Kidney (tissue), 13 donors: ENCODE measurements at regions not wholly inside any gene's neighbourhood (a gene's known extent, or its start where the extent isn't known, plus 50 kb on each side); places are given as distances from the start of the nearest gene placed in this dataset.

Experiments
- DNase-seq, 5 donors: peaks; one replicate each; pipeline ENCODE4 v3.0.0-alpha.2; 2013 to 2020
- FAIRE-seq: peaks from 2 replicates; lab custom pipeline; 2012; peaks lifted over from hg19 to GRCh38; lab: Jason Lieb, UNC
- H3K27ac ChIP-seq, 2 donors: one replicate each; pipeline ENCODE4 v1.7.0; 2013; ENCODE audit warnings: low read depth in 2 of 2, low read length in 2 of 2, inconsistent platforms in 1 of 2
- H3K27me3 ChIP-seq: one replicate; pipeline ENCODE4 v1.7.1; 2013; ENCODE audit warnings: low read length, inconsistent platforms; ENCODE audit not compliant: control insufficient read depth, insufficient read depth
- H3K36me3 ChIP-seq, 3 donors: one replicate each; pipeline versions ENCODE4 v1.7.0 to v1.7.1; 2013; ENCODE audit warnings: low read length in 3 of 3, control low read depth in 1 of 3, inconsistent platforms in 1 of 3; ENCODE audit not compliant: insufficient read depth in 3 of 3, control insufficient read depth in 2 of 3
- H3K4me1 ChIP-seq, 3 donors: one replicate each; pipeline versions ENCODE4 v1.7.0 to v1.7.1; 2013; ENCODE audit warnings: low read length in 3 of 3, inconsistent platforms in 1 of 3, low read depth in 1 of 3; ENCODE audit not compliant: control insufficient read depth in 2 of 3, insufficient read depth in 2 of 3
- H3K4me3 ChIP-seq, 3 donors: one replicate each; pipeline versions ENCODE4 v1.7.0 to v1.8.1; 2013; ENCODE audit warnings: low read length in 3 of 3, control low read depth in 1 of 3, inconsistent platforms in 1 of 3
- H3K9ac ChIP-seq, 3 donors: one replicate each; pipeline versions ENCODE4 v1.7.0 to v1.7.1; 2013; ENCODE audit warnings: low read length in 3 of 3, control low read depth in 1 of 3, inconsistent platforms in 1 of 3
- H3K9me3 ChIP-seq, 3 donors: one replicate each; pipeline versions ENCODE4 v1.7.0 to v1.7.1; 2013; ENCODE audit warnings: low read length in 3 of 3, control low read depth in 1 of 3, inconsistent platforms in 1 of 3; ENCODE audit not compliant: control insufficient read depth in 2 of 3, insufficient read depth in 1 of 3
- CTCF ChIP-seq: IDR thresholded peaks from 3 replicates; pipeline ENCODE4 v1.5.1; 2012; ENCODE audit warnings: mild to moderate bottlenecking, moderate library complexity, borderline replicate concordance; ENCODE audit not compliant: insufficient read depth; ENCODE audit errors: extremely low read depth
- intact Hi-C: fragments of 100-400 bp; cut with DNase I; formaldehyde crosslinking; loops from one replicate; pipeline ENCODE4 v1.11.1; 2022
- donor health status: control.
- donor health status: control.
- donor health status: control.
- donor health status: control.
- donor health status: control.
- donor health status: DM: yes; HTN: yes; CAD: no.
- donor health status: Normal renal cell carcinoma (clear cell type).

GRCh38 chr13:66113882-66114526, 1116.1 kb downstream of the PCDH9 start:
- Histone ChIP-seq H3K4me3 (no peak overlapping the region), H3K4me1 (no peaks in the 10 kb centered on the region), H3K36me3 (no peaks in the 10 kb centered on the region), H3K27ac (no peak overlapping the region), H3K9ac (no peak overlapping the region), H3K9me3 (no peaks in the 10 kb centered on the region), H3K27me3 (no peaks in the 10 kb centered on the region)
- no peak for TF ChIP-seq CTCF
- FAIRE-seq, result no peak
- no peak for DNase-seq
- intact Hi-C loops, result no loop called here

- no peak for DNase-seq
- Histone ChIP-seq H3K36me3 (no peaks in the 10 kb centered on the region), H3K27ac (no peak overlapping the region), H3K4me3 (no peak overlapping the region), H3K9ac (no peak overlapping the region), H3K27me3 (no peaks in the 10 kb centered on the region), H3K9me3 (no peaks in the 10 kb centered on the region), H3K4me1 (no peaks in the 10 kb centered on the region)
- intact Hi-C loops, result no loop called here
- no peak for TF ChIP-seq CTCF
- FAIRE-seq, result no peak
These were observed 1118.5 kb downstream of the PCDH9 start for GRCh38 chr13:66111628-66112027.

- H3K27ac ChIP-seq, result no peak overlapping the region
- H3K4me1 ChIP-seq, result no peaks in the 10 kb centered on the region
- TF ChIP-seq CTCF, result no peak
- no peak overlapping the region for H3K9ac ChIP-seq
- no peak overlapping the region for H3K4me3 ChIP-seq
- H3K27me3 ChIP-seq, result no peaks in the 10 kb centered on the region
- DNase-seq, result no peak
- H3K36me3 ChIP-seq, result no peaks in the 10 kb centered on the region
- intact Hi-C loops, result no loop called here
- no peak for FAIRE-seq
- no peaks in the 10 kb centered on the region for H3K9me3 ChIP-seq
These were observed 1123.9 kb downstream of the PCDH9 start for GRCh38 chr13:66106246-66106645.

GRCh38 chr13:66102864-66103263, 1127.3 kb downstream of the PCDH9 start:
- no peak for FAIRE-seq
- no peaks in the 10 kb centered on the region for H3K36me3 ChIP-seq
- H3K9ac ChIP-seq, result no peak overlapping the region
- DNase-seq, result no peak
- H3K27ac ChIP-seq, result no peak overlapping the region
- intact Hi-C loops, result no loop called here
- no peaks in the 10 kb centered on the region for H3K4me1 ChIP-seq
- H3K4me3 ChIP-seq, result no peak overlapping the region
- no peaks in the 10 kb centered on the region for H3K27me3 ChIP-seq
- H3K9me3 ChIP-seq, result no peaks in the 10 kb centered on the region
- TF ChIP-seq CTCF, result no peak
